Right renal cortex interstitium (tissue), 3 donors: ENCODE measurements at regions not wholly inside any gene's neighbourhood (a gene's known extent, or its start where the extent isn't known, plus 50 kb on each side); places are given as distances from the start of the nearest gene placed in this dataset.
"Not testable (repeated sequence)": the region's sequence is repeated elsewhere in the genome, so short reads cannot be mapped to it uniquely, and the experiment has no call there.

Source experiments
- DNase-seq, 3 donors: peaks; one replicate each; pipeline ENCODE4 v3.0.0-alpha.2; 2013; ENCODE audit warnings: low read depth in 3 of 3, low spot score in 2 of 3

GRCh38 chr6:109875973-109876372 is 102.1 kb upstream of the GPR6 start:
- no peak for DNase-seq

- DNase-seq, result peak in 1 of 3 donors; percentile 64
These were observed 100.8 kb upstream of the GPR6 start for GRCh38 chr6:109877028-109878004.

- not testable (repeated sequence) for DNase-seq
These were observed 100.0 kb upstream of the GPR6 start for GRCh38 chr6:109878005-109878690.

- not testable (repeated sequence) for DNase-seq
These were observed 99.0 kb upstream of the GPR6 start for GRCh38 chr6:109879081-109879480.

GRCh38 chr6:109879521-109879920 is 98.6 kb upstream of the GPR6 start:
- DNase-seq, result no peak

GRCh38 chr6:109881069-109881468 is 97.0 kb upstream of the GPR6 start:
- not testable (repeated sequence) for DNase-seq

- not testable (repeated sequence) for DNase-seq
These were observed 96.1 kb upstream of the GPR6 start for GRCh38 chr6:109881953-109882490.

GRCh38 chr6:109891924-109892323 is 86.2 kb upstream of the GPR6 start:
- DNase-seq, result no peak

GRCh38 chr6:109892451-109893435 is 85.4 kb upstream of the GPR6 start:
- peak; percentile 33 to 59 (median 36) for DNase-seq

- DNase-seq, result no peak
These were observed 84.5 kb upstream of the GPR6 start for GRCh38 chr6:109893606-109894005.

- DNase-seq, result no peak
These were observed 83.9 kb upstream of the GPR6 start for GRCh38 chr6:109894181-109894580.

- DNase-seq, result no peak
These were observed 81.8 kb upstream of the GPR6 start for GRCh38 chr6:109896341-109896740.

- DNase-seq, result no peak
These were observed 81.1 kb upstream of the GPR6 start for GRCh38 chr6:109897025-109897424.

- no peak for DNase-seq
These were observed 80.5 kb upstream of the GPR6 start for GRCh38 chr6:109897561-109898080.

- no peak for DNase-seq
These were observed 76.1 kb upstream of the GPR6 start for GRCh38 chr6:109901976-109902375.

- DNase-seq, result no peak
These were observed 75.2 kb upstream of the GPR6 start for GRCh38 chr6:109902870-109903269.

- no peak for DNase-seq
These were observed 67.5 kb upstream of the GPR6 start for GRCh38 chr6:109910571-109910970.

GRCh38 chr6:109912118-109912517 is 66.0 kb upstream of the GPR6 start:
- no peak for DNase-seq

- DNase-seq, result no peak
These were observed 65.2 kb upstream of the GPR6 start for GRCh38 chr6:109912952-109913351.

GRCh38 chr6:109915748-109916147 is 62.4 kb upstream of the GPR6 start:
- DNase-seq, result not testable (repeated sequence)
